Epithelial cell of esophagus (primary cell): ENCODE measurements at regions not wholly inside any gene's neighbourhood (a gene's known extent, or its start where the extent isn't known, plus 50 kb on each side); places are given as distances from the start of the nearest gene placed in this dataset.
"Not testable (repeated sequence)": the region's sequence is repeated elsewhere in the genome, so short reads cannot be mapped to it uniquely, and the experiment has no call there.

Experiments used
- DNase-seq: peaks from one replicate; pipeline ENCODE4 v3.0.0; 2010; ENCODE audit warnings: low read depth
- H3K4me3 ChIP-seq: 2 replicates; pipeline ENCODE4 v1.5.1; 2011; ENCODE audit warnings: mild to moderate bottlenecking, low read length, control low read depth
- CTCF ChIP-seq: IDR thresholded peaks from 2 replicates; pipeline ENCODE4 v1.5.1; 2011; ENCODE audit warnings: low read depth, mild to moderate bottlenecking, low read length, control low read depth, inconsistent platforms; ENCODE audit not compliant: insufficient read depth; ENCODE audit errors: missing control alignments

- no peak for TF ChIP-seq CTCF
- no peak for DNase-seq
- H3K4me3 ChIP-seq = no peak overlapping the region
Observed at GRCh38 chr20:22963581-22963980, 71.5 kb upstream of the SSTR4 start.

DNA sequence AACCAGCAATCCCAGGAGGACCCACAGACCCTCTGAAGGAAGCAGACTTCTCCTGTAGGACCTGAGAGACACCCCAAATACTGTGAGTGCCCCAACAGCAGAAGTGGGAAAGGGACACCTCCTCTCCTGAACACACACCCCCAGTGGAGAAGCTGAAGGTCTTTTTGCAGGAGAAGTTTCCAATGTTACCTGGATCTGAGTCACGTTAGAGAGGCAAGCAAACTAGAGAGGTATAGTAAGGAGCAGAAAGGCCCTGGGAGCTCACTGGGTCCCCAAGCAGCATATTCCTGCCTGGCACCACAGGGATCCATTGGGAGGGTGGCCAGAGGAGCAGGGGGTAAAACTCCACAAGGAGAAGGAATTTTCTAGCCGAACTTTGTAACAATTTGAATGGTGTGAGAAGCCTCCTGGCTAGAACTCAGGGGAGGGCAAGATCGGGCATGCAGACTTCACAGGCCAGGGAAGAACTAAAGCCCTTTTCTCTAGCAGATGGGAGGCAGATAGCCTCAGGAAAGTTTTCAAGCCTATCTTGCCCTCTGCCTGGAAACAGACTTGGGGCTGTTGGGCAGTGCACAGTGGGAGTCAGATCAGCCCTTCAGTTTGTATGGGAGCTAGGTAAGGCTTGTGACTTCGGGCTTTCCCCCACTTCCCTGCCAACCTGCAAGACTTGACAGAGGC, 68.2 kb upstream of the SSTR4 start:
- no peak for TF ChIP-seq CTCF
- peak; percentile 75 for DNase-seq
- no peak overlapping the region for H3K4me3 ChIP-seq

DNA sequence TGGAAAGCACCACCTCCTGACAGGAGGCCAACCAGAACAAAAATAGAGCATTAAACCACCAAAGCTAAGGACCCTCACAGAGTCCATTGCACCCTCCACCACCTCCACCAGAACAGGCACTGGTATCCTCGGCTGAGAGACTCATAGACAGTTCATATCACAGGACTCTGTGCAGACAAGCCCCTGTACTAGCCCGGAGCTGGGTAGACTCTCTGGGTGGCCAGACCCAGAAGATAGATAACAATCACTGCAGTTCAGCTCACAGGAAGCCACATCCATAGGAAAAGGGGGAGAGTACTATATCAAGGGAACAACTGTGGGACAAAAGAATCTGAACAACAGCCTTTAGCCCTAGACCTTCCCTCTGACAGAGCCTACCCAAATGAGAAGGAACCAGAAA, 67.4 kb upstream of the SSTR4 start:
- not testable (repeated sequence) for DNase-seq

GRCh38 chr20:22969031-22969430, 66.1 kb upstream of the SSTR4 start:
- H3K4me3 ChIP-seq = not testable (repeated sequence)

More for the DNA sequence above, 67.4 kb upstream of the SSTR4 start:
- not testable (repeated sequence) for H3K4me3 ChIP-seq

GRCh38 chr20:22971077-22971476, 64.0 kb upstream of the SSTR4 start:
- DNase-seq, H3K4me3 ChIP-seq: not testable (repeated sequence)

More at GRCh38 chr20:22969031-22969430, 66.1 kb upstream of the SSTR4 start:
- not testable (repeated sequence) for DNase-seq

- TF ChIP-seq CTCF = peak; percentile 51
- DNase-seq = peak; percentile 55
- H3K4me3 ChIP-seq = no peak overlapping the region
Observed at GRCh38 chr20:22974354-22974753, 60.8 kb upstream of the SSTR4 start.

DNA sequence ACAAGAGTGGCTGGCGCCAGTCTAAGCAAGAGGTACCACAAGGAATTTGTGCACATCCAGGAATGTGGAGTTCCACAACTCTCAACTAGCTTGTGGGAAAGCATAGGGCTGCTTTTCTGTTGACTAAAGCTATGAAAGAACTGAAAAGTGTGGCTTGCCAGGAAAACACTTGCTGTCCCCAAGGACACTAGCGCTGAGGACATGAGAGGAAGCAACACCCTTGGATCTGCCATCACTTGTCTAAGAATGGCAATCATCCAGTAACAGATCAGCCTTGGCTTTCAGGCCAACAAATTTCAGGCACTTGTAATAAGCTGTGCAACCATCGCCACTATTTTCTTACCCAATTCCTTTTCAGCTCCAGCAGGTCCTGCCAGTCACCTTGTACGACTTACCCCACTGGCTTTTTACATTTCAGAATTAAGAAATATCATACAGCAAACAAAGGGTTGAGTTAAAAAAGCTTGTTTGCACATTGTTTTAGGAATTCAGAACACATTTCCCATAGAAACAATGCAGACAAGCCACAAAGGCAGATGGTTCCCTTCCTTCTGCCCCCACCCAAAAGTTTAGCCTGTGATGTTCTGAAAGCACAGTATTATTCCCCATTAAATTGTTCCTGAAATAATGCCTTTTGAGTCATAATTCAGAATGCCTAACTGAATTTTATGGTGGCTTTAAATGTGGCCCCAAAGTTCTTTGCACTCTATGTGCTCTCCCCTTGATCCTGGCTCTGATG, 57.9 kb upstream of the SSTR4 start:
- no peak for TF ChIP-seq CTCF
- peak; percentile 32 for DNase-seq
- H3K4me3 ChIP-seq = no peak overlapping the region

DNA sequence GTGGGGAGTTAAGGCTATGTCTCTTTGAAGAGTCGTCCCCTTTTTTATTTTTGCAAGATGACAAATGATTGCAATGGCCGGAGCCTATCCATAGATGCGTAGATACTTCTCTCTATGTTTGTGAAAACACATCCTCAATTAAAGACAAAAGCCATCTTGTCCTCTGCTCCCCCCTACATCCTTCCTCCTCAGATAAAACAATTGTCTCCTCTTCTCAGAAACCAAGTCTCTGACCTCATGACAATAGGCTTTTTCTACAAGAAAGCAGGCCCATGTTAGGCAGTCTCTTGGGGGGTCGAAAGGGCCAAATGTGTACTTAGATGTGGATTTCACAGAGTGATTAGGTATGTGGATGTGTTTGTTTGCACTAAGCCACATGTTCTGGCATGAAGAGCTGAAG, 51.1 kb upstream of the SSTR4 start:
- no peak for TF ChIP-seq CTCF
- no peak overlapping the region for H3K4me3 ChIP-seq
- no peak for DNase-seq
